Coronary artery (tissue), 2 donors: ENCODE measurements at regions not wholly inside any gene's neighbourhood (a gene's known extent, or its start where the extent isn't known, plus 50 kb on each side); places are given as distances from the start of the nearest gene placed in this dataset.

Experiments
- DNase-seq: peaks from one replicate; pipeline ENCODE4 v3.0.0-alpha.2; 2017; ENCODE audit warnings: low spot score
- H3K27ac ChIP-seq, 2 donors: fragments of 200-600 bp; sonication (generic); one replicate each; pipeline ENCODE4 v1.5.1; 2016 to 2019
- H3K4me3 ChIP-seq: fragments of 200-600 bp; sonication (generic); 2 replicates; pipeline ENCODE4 v1.5.1; 2016; ENCODE audit warnings: mild to moderate bottlenecking, moderate library complexity
- TF ChIP-seq, protein P1 (sequence below): fragments of 200-600 bp; sonication (generic); IDR thresholded peaks from one replicate; pipeline ENCODE4 v1.5.1; 2019; ENCODE audit warnings: antibody characterized with exemption

DNA sequence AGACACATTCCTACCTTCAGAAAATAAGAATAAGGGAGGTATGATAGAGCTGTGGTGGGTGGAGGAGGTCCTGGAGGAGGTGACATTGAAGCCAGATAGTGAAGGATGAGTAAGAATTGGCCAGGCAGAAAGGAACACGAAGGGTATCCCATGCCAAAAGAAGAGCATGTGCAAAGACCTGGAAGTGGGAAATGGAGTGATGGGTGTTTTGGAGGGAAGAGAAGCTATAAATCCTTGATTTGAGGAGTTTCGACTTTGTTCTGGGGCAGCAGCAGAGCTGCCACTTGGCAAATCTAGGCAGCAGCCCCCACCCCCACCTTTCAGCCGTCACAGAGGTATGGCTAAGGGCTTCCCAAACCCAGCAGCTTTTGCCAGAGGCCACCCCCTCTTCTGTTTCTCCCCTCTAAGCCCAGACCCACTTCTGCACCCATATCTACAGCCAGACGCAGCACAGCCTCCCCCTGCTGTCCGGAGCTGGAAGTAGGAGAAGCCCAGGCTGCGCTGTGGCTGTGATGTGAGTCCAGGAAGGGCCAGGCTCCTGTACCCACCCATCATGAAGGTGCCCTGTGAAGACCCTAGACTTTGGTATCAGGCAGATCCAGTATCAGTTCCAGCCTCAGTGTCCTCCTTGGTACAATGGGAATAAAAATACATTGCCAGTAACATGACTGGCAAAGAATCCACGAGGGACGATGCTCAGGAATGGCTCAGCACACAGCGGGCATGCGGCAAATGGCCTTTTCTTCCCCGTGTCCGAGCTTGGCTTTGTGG lies 188.7 kb upstream of the LINGO1 start:
- H3K4me3 ChIP-seq = no peak overlapping the region
- TF ChIP-seq, protein P1, sequence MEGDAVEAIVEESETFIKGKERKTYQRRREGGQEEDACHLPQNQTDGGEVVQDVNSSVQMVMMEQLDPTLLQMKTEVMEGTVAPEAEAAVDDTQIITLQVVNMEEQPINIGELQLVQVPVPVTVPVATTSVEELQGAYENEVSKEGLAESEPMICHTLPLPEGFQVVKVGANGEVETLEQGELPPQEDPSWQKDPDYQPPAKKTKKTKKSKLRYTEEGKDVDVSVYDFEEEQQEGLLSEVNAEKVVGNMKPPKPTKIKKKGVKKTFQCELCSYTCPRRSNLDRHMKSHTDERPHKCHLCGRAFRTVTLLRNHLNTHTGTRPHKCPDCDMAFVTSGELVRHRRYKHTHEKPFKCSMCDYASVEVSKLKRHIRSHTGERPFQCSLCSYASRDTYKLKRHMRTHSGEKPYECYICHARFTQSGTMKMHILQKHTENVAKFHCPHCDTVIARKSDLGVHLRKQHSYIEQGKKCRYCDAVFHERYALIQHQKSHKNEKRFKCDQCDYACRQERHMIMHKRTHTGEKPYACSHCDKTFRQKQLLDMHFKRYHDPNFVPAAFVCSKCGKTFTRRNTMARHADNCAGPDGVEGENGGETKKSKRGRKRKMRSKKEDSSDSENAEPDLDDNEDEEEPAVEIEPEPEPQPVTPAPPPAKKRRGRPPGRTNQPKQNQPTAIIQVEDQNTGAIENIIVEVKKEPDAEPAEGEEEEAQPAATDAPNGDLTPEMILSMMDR = peak; percentile 44

DNA sequence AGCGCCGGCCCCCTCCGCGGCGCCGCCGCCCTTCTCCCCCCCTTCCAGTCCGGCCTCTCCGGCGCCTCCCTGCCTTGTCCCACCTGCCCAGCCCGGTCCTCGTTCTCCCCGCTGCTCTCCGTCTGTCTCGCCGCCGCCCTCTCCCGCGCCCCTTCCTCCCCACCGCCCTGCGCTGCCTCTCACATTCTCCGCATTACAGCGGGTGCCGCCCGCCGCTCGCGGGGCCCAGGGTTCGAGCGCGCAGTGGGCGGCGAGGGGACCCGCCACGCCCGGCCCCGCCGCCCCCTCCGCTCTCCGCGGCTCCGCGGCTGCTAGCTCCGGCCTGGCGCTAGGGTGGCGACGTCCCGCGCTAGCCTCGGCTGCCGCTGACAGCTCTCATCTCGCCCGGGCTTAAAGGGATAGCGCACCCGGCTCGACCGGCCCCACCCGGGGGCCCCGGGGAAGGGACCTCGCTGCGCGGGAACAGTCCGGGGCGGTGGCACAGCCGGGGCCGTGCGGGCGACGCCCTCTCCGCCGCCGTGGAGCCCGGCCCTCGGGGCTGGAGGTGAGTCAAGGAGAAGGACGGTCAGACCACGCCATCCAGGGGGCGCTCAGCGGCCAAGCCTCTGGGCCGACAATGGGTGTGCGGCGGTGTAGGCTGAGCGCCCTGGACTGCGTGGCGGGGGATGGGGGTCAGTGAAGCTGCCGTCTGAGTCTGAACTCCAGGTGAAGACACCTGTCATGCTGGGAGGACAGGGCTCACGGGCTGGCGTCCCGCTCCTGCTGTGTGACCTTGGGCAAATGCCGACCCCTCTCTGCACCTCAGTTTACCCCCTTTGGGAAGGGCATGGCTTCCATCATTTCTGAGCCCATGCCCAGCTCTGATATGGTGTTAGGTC lies 187.4 kb upstream of the LINGO1 start:
- Histone ChIP-seq H3K4me3 (peak overlapping the region; percentile 70), H3K27ac (no peak overlapping the region)
- no peak for DNase-seq
- TF ChIP-seq, protein P1 = no peak

More for the DNA sequence above, 188.7 kb upstream of the LINGO1 start:
- DNase-seq = no peak
- H3K27ac ChIP-seq = no peak overlapping the region

DNA sequence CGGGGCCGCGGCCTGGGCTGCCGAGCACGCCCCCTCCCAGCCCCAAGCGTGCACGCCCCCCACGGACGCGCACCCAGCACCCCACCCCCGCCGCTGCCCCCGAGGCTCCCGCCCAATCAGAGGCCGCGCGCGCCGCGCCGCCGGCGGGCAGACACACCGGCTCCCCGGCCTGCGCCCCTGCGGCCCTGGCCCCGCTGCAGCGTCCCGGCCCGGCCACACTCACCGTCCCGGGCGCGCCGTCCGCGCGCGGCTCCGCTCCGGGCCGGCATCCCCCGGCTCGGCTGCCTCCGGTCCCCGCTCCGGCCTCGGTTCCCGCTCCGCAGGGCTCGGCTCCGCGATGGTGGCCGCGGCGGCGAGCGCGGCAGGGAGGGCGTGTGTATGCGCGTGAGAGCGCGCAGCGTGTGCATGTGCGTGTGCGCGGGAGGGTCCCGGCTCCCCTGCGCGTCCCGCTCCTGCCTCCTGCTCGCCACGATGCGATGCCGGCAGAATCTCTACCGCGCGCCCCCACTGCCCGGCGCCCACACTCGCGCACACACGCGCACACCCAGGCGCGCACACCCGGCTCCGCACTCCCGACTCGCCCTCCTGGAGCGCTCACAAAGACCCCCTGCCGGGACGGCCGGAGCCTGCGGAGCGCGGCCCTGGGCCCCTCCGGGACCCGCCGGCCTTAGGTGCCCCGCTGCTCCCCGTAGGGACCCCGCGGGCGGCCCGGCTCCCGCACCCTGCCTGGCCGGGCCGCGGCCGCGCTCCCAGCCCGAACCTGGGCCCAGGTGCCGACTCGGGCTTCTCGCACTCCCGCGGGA lies 186.5 kb upstream of the LINGO1 start:
- H3K4me3 ChIP-seq = peak overlapping the region; percentile 70
- TF ChIP-seq, protein P1 = no peak
- no peak overlapping the region for H3K27ac ChIP-seq
- DNase-seq = no peak

DNA sequence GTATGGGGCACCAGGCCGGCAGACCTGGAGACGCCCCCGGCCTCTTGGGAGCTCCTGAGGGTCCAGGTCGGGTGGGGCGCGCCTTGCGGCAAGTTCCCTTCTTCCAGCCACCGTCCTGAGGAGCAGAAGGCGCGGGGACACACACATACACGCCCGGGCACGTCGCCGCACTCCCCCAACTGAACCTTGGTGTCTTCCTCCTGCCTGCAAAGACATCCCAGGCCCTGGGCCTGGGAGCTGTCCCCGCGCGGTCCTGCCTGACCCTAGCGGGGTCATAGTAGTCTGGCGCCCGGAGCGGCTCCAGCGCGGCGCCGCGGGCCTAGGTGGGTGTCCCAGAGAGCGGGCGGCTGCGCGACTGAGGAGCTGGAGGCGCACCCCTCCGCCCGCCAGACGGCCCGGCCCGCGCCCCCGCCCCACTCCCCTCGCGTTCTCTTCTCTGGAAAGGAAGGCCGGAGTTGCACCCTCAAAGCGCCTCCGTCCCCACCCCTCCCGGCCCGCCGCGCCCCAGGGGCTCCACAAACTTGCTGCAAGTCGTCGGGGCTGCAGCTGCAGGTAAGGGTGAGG lies 185.9 kb upstream of the LINGO1 start:
- TF ChIP-seq, protein P1 = no peak
- H3K27ac ChIP-seq = no peak overlapping the region
- peak overlapping the region; percentile 70 for H3K4me3 ChIP-seq
- no peak for DNase-seq

DNA sequence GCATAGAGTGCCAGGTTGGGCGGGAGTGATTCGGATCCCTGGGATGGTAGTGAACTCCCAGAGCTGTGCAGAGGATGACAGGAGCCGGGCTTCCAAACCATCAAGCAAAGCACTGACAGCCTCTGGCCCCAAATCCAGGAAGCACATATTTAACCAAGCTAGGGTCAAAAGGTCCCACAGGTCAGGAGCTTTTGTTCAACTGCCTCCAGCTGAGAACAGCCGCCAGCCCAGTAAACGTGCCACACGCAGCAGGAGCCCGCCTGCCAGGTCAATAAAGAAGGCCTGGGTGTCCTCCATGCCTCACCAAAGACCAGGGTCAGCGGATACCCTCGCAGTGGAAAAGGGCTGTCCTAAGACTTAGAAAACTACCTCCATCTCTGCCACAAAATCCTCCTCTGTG lies 184.7 kb upstream of the LINGO1 start:
- TF ChIP-seq, protein P1 = no peak
- H3K4me3 ChIP-seq = no peak overlapping the region
- no peak for DNase-seq
- H3K27ac ChIP-seq = no peak overlapping the region

DNA sequence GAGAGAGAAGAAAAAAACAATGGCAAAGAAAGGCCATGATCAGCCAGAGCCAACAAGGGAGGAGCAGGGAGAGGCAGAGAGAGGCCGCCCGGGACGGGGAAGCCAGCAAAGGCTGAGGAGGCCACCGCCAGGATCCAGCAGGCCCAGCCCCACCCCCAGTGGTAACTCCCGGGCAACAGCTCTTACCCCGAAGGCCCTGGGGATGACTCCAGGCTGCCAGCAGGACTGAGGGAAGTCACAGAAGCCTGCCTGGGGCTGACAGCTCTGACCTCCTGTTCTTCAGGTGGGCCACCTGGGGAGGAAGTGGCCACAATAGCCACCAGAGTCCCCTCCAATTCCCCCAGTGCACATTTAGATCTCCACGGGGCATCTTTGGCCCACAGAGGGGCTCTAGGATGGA lies 184.3 kb upstream of the LINGO1 start:
- TF ChIP-seq, protein P1 = no peak
- Histone ChIP-seq H3K27ac (no peak overlapping the region), H3K4me3 (no peak overlapping the region)
- no peak for DNase-seq
